HepG2 (cell line): ENCODE measurements at regions not wholly inside any gene's neighbourhood (a gene's known extent, or its start where the extent isn't known, plus 50 kb on each side); places are given as distances from the start of the nearest gene placed in this dataset.

Experiments
- POLR2A ChIP-seq, 2 experiments: IDR thresholded peaks; 2 replicates each; pipeline ENCODE4 v1.6.1; 2011; ENCODE audit warnings: low read depth in 2 of 2, low read length in 2 of 2, mild to moderate bottlenecking in 1 of 2, moderate library complexity in 1 of 2; ENCODE audit not compliant: insufficient read depth in 1 of 2
- TF ChIP-seq, protein P1 (sequence below): sonication (generic); formaldehyde crosslinking; IDR thresholded peaks from 2 replicates; pipeline ENCODE4 v1.5.0; 2020; ENCODE audit warnings: mild to moderate bottlenecking, missing genetic modification reagents, moderate library complexity
- TF ChIP-seq, protein P2 (sequence below): sonication (generic); formaldehyde crosslinking; conservative IDR thresholded peaks from 2 replicates; pipeline ENCODE4 v1.4.0; 2020; ENCODE audit warnings: missing genetic modification reagents

- TF ChIP-seq, protein P1, sequence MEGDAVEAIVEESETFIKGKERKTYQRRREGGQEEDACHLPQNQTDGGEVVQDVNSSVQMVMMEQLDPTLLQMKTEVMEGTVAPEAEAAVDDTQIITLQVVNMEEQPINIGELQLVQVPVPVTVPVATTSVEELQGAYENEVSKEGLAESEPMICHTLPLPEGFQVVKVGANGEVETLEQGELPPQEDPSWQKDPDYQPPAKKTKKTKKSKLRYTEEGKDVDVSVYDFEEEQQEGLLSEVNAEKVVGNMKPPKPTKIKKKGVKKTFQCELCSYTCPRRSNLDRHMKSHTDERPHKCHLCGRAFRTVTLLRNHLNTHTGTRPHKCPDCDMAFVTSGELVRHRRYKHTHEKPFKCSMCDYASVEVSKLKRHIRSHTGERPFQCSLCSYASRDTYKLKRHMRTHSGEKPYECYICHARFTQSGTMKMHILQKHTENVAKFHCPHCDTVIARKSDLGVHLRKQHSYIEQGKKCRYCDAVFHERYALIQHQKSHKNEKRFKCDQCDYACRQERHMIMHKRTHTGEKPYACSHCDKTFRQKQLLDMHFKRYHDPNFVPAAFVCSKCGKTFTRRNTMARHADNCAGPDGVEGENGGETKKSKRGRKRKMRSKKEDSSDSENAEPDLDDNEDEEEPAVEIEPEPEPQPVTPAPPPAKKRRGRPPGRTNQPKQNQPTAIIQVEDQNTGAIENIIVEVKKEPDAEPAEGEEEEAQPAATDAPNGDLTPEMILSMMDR, result no peak
- no peak for TF ChIP-seq POLR2A (IDR thresholded peaks at IDR 0.05; ENCODE audit: insufficient read depth in 1 of 2, low read depth in 2 of 2, low read length in 2 of 2)
- TF ChIP-seq, protein P2, sequence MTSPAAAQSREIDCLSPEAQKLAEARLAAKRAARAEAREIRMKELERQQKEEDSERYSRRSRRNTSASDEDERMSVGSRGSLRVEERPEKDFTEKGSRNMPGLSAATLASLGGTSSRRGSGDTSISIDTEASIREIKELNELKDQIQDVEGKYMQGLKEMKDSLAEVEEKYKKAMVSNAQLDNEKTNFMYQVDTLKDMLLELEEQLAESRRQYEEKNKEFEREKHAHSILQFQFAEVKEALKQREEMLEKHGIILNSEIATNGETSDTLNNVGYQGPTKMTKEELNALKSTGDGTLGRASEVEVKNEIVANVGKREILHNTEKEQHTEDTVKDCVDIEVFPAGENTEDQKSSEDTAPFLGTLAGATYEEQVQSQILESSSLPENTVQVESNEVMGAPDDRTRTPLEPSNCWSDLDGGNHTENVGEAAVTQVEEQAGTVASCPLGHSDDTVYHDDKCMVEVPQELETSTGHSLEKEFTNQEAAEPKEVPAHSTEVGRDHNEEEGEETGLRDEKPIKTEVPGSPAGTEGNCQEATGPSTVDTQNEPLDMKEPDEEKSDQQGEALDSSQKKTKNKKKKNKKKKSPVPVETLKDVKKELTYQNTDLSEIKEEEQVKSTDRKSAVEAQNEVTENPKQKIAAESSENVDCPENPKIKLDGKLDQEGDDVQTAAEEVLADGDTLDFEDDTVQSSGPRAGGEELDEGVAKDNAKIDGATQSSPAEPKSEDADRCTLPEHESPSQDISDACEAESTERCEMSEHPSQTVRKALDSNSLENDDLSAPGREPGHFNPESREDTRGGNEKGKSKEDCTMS, result no peak
Measured at GRCh38 chr15:66629817-66630576, 64.2 kb upstream of the LCTL start.
